K562 (cell line): ENCODE measurements at regions not wholly inside any gene's neighbourhood (a gene's known extent, or its start where the extent isn't known, plus 50 kb on each side); places are given as distances from the start of the nearest gene placed in this dataset.

ENCODE experiments used
- DIDO1 ChIP-seq: fragments of 450-650 bp; IDR thresholded peaks from 2 replicates; pipeline ENCODE4 v1.6.1; 2016; ENCODE audit warnings: low read depth, missing biosample characterization, missing genetic modification characterization
- EGR1 ChIP-seq: fragments of 450-650 bp; conservative IDR thresholded peaks from 2 replicates; pipeline ENCODE4 v1.6.1; 2017; ENCODE audit warnings: mild to moderate bottlenecking
- NCOA2 ChIP-seq, 2 experiments: fragments of 450-650 bp; IDR thresholded peaks; 2 replicates each; pipeline ENCODE4 v1.6.1; 2018; ENCODE audit warnings: mild to moderate bottlenecking in 2 of 2, moderate library complexity in 1 of 2; ENCODE audit not compliant: partially characterized antibody in 2 of 2
- RBM17 ChIP-seq: fragments of 200-400 bp; formaldehyde crosslinking; IDR thresholded peaks from 2 replicates; pipeline ENCODE4 v1.6.1; 2017; ENCODE audit warnings: low read depth, mild to moderate bottlenecking, low read length, borderline replicate concordance
- RFX5 ChIP-seq: IDR thresholded peaks from 2 replicates; pipeline ENCODE4 v1.6.1; 2011; ENCODE audit warnings: low read depth, mild to moderate bottlenecking, improper control_type of control experiment, low read length
- TSC22D4 ChIP-seq: fragments of 450-650 bp; IDR thresholded peaks from 2 replicates; pipeline ENCODE4 v1.6.1; 2016; ENCODE audit warnings: missing genetic modification characterization, missing biosample characterization, control low read depth
- ZNF143 ChIP-seq: sonication (generic); formaldehyde crosslinking; IDR thresholded peaks from 2 replicates; pipeline ENCODE4 v1.9.0; 2022; ENCODE audit warnings: mild to moderate bottlenecking, missing genetic modification reagents
- ZNF398 ChIP-seq: fragments of 250-450 bp; sonication (Bioruptor Pico); IDR thresholded peaks from 2 replicates; pipeline ENCODE4 v1.8.0; 2021; ENCODE audit warnings: moderate library complexity, mild to moderate bottlenecking, inconsistent platforms
- TF ChIP-seq, protein P1 (sequence below), 2 experiments: fragments of 450-650 bp; IDR thresholded peaks; 2 replicates each; pipeline ENCODE4 v1.6.1; 2016; ENCODE audit warnings: mild to moderate bottlenecking in 2 of 2, borderline replicate concordance in 1 of 2, low read depth in 1 of 2, moderate library complexity in 1 of 2
- TF ChIP-seq, protein P2 (sequence below): fragments of 250-450 bp; sonication (Bioruptor Pico); IDR thresholded peaks from 2 replicates; pipeline ENCODE4 v1.5.0; 2021; ENCODE audit warnings: mild to moderate bottlenecking, moderate library complexity

GRCh38 chr16:17617021-17617552 lies 146.3 kb upstream of the XYLT1 start (continued):
- TF ChIP-seq, protein P1, sequence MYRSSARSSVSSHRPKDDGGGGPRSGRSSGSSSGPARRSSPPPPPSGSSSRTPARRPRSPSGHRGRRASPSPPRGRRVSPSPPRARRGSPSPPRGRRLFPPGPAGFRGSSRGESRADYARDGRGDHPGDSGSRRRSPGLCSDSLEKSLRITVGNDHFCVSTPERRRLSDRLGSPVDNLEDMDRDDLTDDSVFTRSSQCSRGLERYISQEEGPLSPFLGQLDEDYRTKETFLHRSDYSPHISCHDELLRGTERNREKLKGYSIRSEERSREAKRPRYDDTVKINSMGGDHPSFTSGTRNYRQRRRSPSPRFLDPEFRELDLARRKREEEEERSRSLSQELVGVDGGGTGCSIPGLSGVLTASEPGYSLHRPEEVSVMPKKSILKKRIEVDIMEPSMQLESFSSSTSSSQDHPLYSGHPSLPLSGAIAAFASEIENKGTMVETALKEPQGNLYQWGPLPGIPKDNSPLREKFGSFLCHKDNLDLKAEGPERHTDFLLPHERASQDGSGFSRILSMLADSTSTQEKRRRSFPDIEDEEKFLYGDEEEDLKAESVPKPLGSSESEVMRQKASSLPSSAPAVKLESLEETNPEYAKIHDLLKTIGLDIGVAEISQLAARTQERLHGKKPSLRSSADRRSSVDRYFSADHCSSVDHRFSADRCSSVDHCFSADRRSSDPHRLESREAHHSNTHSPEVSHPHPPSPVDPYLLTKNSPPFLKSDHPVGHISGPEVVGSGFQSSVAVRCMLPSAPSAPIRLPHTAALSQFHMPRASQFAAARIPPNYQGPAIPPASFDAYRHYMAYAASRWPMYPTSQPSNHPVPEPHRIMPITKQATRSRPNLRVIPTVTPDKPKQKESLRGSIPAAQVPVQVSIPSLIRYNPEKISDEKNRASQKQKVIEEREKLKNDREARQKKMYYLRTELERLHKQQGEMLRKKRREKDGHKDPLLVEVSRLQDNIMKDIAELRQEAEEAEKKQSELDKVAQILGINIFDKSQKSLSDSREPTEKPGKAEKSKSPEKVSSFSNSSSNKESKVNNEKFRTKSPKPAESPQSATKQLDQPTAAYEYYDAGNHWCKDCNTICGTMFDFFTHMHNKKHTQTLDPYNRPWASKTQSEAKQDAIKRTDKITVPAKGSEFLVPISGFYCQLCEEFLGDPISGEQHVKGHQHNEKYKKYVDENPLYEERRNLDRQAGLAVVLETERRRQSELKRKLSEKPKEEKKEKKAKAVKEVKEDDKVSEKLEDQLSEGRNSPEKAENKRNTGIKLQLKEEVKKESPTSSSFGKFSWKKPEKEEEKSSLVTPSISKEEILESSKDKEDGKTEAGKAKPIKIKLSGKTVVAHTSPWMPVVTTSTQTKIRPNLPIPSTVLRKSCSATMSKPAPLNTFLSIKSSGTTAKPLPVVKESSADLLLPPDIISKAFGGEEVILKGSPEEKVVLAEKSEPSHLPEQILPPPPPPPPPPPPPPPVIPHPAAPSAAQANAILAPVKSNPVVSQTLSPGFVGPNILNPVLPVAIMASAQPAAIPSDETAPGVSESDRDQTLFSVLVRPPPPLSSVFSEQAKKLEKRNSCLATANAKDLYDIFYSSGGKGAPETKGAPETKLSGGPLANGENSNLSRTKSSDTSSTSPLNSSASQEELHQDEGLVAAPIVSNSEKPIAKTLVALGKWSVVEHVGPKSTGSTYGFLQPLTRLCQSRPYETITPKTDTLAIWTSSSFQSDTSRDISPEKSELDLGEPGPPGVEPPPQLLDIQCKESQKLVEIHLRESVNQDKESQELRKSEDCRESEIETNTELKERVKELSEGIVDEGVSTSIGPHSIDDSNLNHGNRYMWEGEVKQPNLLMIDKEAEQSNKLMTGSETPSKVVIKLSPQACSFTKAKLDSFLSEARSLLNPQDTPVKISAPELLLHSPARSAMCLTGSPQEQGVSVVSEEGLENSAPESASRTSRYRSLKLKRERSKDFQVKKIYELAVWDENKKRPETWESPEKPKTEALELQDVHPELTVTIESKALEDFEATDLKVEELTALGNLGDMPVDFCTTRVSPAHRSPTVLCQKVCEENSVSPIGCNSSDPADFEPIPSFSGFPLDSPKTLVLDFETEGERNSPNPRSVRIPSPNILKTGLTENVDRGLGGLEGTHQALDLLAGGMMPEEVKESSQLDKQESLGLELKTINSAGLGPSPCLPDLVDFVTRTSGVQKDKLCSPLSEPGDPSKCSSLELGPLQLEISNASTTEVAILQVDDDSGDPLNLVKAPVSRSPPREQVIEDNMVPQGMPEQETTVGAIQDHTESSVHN (IDR thresholded peaks at IDR 0.05; ENCODE audit: borderline replicate concordance in 1 of 2, low read depth in 1 of 2): no peak
- TF ChIP-seq NCOA2 (IDR thresholded peaks at IDR 0.05; ENCODE audit: partially characterized antibody in 2 of 2): no peak
- TF ChIP-seq TSC22D4 (tag): no peak
- TF ChIP-seq ZNF143 (CRISPR knock-in tag): no peak
- TF ChIP-seq ZNF398: no peak
- no peak for TF ChIP-seq DIDO1 (tag)
- TF ChIP-seq RFX5: no peak
- TF ChIP-seq, protein P2, sequence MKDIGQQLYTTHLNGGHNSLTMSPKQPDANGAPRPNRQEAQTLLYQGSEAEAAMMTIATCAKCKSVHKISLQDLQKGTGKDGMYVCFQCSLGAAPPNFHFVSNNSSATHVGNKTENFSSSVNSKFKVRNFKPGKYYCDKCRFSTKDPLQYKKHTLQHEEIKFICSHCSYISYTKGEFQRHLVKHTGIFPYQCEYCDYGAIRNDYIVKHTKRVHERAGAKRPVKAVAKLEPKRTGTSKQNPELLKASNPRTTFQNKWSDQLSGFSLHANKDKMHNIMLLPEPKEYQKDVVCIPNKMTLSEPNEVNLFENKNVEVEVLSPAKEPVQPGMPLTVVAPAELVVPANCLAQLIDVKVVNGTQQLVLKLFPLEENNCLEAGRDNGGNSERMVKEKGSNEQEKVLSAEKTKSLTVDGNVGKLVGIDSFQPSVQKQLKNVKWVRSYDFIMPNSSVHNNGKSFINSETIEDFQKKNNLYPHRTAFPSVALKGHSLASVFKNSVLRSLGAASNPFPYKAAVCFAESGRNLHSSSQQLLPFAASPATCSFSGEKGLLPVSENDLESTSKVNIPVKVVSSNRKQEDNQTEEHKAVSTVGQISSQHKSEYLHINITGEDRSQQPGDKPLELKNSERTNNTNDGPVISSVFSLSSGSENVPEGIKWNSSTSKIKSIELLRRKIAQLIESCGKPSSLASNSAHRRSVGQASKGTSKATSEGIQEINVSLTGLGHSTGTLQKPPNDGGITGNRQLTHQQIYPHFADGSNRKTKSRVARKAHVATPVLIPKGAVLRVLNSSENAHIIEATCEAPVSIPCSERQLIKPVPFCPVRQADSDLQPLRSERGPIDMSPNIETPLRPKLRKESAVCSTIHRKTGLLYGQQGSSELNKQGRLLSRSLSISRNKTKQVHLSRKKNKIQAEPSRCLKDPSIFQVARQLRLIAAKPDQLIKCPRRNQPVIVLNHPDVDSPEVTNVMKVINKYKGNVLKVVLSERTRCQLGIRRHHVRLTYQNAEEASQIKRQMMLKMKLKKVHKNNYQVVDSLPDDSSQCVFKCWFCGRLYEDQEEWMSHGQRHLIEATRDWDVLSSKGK (CRISPR knock-in tag): no peak
- no peak for TF ChIP-seq EGR1
- TF ChIP-seq RBM17: no peak
